H1 (cell line): ENCODE measurements at regions not wholly inside any gene's neighbourhood (a gene's known extent, or its start where the extent isn't known, plus 50 kb on each side); places are given as distances from the start of the nearest gene placed in this dataset.

Source experiments
- CTCF ChIA-PET: fragments of 300-600 bp; sonication (Branson Sonifier 250); formaldehyde crosslinking; loops from one replicate; lab custom pipeline; 2021; ENCODE audit not compliant: partially characterized antibody; lab: Charles Lee
- POLR2A ChIA-PET: fragments of 300-600 bp; sonication (Branson Sonifier 250); formaldehyde crosslinking; loops from one replicate; lab custom pipeline; 2021; ENCODE audit warnings: inconsistent platforms; ENCODE audit not compliant: partially characterized antibody; lab: Charles Lee
- DNase-seq, 2 experiments: peaks; one replicate each; pipeline versions ENCODE4 v3.0.0 to v3.0.0-alpha.2; 2010 to 2022; ENCODE audit warnings: low spot score in 2 of 2, low read depth in 1 of 2, mixed read lengths in 1 of 2
- FAIRE-seq: peaks from 2 replicates; lab custom pipeline; 2011; peaks lifted over from hg19 to GRCh38; lab: Jason Lieb, UNC
- H2AFZ ChIP-seq: 2 replicates; pipeline ENCODE4 v1.8.1; 2012; ENCODE audit warnings: low read length, inconsistent platforms
- H2AK5ac ChIP-seq: 2 replicates; pipeline ENCODE4 v1.6.1; 2013; ENCODE audit warnings: low read depth, low read length
- H2BK120ac ChIP-seq: replicated peaks from 2 replicates; pipeline ENCODE3; 2013; ENCODE audit warnings: low read depth, low read length, inconsistent platforms
- H2BK12ac ChIP-seq: 2 replicates; pipeline ENCODE4 v1.6.1; 2013; ENCODE audit warnings: low read depth, low read length
- H2BK15ac ChIP-seq: 2 replicates; pipeline ENCODE4 v1.6.1; 2013; ENCODE audit warnings: low read length
- H2BK20ac ChIP-seq: 2 replicates; pipeline ENCODE4 v1.6.1; 2013; ENCODE audit warnings: low read length
- H2BK5ac ChIP-seq: 2 replicates; pipeline ENCODE4 v1.6.1; 2013; ENCODE audit warnings: low read depth, low read length
- H3K14ac ChIP-seq: 2 replicates; pipeline ENCODE4 v1.6.1; 2013; ENCODE audit warnings: inconsistent platforms; ENCODE audit not compliant: insufficient read length
- H3K18ac ChIP-seq: 2 replicates; pipeline ENCODE4 v1.6.1; 2013; ENCODE audit warnings: low read length; ENCODE audit errors: extremely low read depth
- H3K23ac ChIP-seq: 2 replicates; pipeline ENCODE4 v1.6.1; 2013; ENCODE audit warnings: inconsistent platforms; ENCODE audit not compliant: insufficient read length
- H3K23me2 ChIP-seq: 2 replicates; pipeline ENCODE4 v1.6.1; 2013; ENCODE audit warnings: low read depth, low read length
- H3K27ac ChIP-seq: 2 replicates; pipeline ENCODE4 v1.6.1; 2011; ENCODE audit warnings: low read depth, low read length, inconsistent platforms
- H3K27me3 ChIP-seq, 4 experiments: replicated peaks in 1 of 4; 1 replicate in 1 of 4; 2 replicates in 3 of 4; pipeline versions ENCODE4 v1.6.1 to v1.8.1; 2011 to 2013; ENCODE audit warnings: low read length in 3 of 4, mild to moderate bottlenecking in 3 of 4, inconsistent platforms in 2 of 4, mixed read lengths in 2 of 4, moderate library complexity in 1 of 4; ENCODE audit not compliant: control insufficient read depth in 3 of 4, insufficient read depth in 3 of 4; ENCODE audit errors: extremely low read depth in 1 of 4
- H3K36me3 ChIP-seq, 4 experiments: 2 replicates each; pipeline versions ENCODE4 v1.6.1 to v1.8.1; 2011 to 2013; ENCODE audit warnings: mild to moderate bottlenecking in 4 of 4, low read length in 3 of 4, moderate library complexity in 2 of 4, control low read depth in 1 of 4, inconsistent platforms in 1 of 4; ENCODE audit not compliant: insufficient read depth in 4 of 4, control insufficient read depth in 2 of 4
- H3K4ac ChIP-seq: replicated peaks from 2 replicates; pipeline ENCODE3; 2013; ENCODE audit warnings: low read length, low read depth, mixed read lengths, inconsistent platforms; ENCODE audit not compliant: insufficient read length
- H3K4me1 ChIP-seq, 4 experiments: replicated peaks in 1 of 4; 1 replicate in 1 of 4; 2 replicates in 3 of 4; pipeline versions ENCODE4 v1.6.1 to v1.8.1; 2011 to 2013; ENCODE audit warnings: low read length in 3 of 4, inconsistent platforms in 2 of 4, mixed read lengths in 1 of 4; ENCODE audit not compliant: insufficient read depth in 4 of 4, control insufficient read depth in 3 of 4
- H3K4me2 ChIP-seq, 2 experiments: 2 replicates each; pipeline versions ENCODE4 v1.6.1 to v1.8.1; 2011 to 2013; ENCODE audit warnings: low read depth in 2 of 2, low read length in 2 of 2, control low read depth in 1 of 2, inconsistent platforms in 1 of 2, mild to moderate bottlenecking in 1 of 2; ENCODE audit not compliant: insufficient read depth in 1 of 2
- H3K4me3 ChIP-seq, 4 experiments: fragments of 200-600, 300-600 bp in 1 of 4; sonication (generic), shearing (Covaris generic), sonication (Bioruptor Twin) in 1 of 4; 2 replicates each; pipeline versions ENCODE4 v1.5.1 to v1.8.1; 2011 to 2016; ENCODE audit warnings: low read length in 4 of 4, low read depth in 3 of 4, control low read depth in 2 of 4, inconsistent platforms in 2 of 4, mild to moderate bottlenecking in 2 of 4, mixed read lengths in 1 of 4, moderate library complexity in 1 of 4; ENCODE audit not compliant: insufficient read depth in 2 of 4; ENCODE audit errors: extremely low read depth in 1 of 4
- H3K56ac ChIP-seq: replicated peaks from 2 replicates; pipeline ENCODE3; 2013; ENCODE audit warnings: low read depth, mild to moderate bottlenecking, mixed read lengths, low read length, inconsistent platforms; ENCODE audit not compliant: insufficient read length
- H3K79me1 ChIP-seq: 2 replicates; pipeline ENCODE4 v1.6.1; 2013; ENCODE audit warnings: low read depth, low read length, control low read depth
- H3K79me2 ChIP-seq, 2 experiments: 2 replicates each; pipeline versions ENCODE4 v1.6.1 to v1.8.1; 2012 to 2013; ENCODE audit warnings: low read length in 2 of 2, mild to moderate bottlenecking in 2 of 2, inconsistent platforms in 1 of 2; ENCODE audit not compliant: insufficient read depth in 2 of 2, control insufficient read depth in 1 of 2
- H3K9ac ChIP-seq, 4 experiments: replicated peaks in 1 of 4; 1 replicate in 1 of 4; 2 replicates in 3 of 4; pipeline versions ENCODE4 v1.6.1 to v1.8.1; 2011 to 2013; ENCODE audit warnings: low read depth in 3 of 4, low read length in 3 of 4, control low read depth in 2 of 4, mild to moderate bottlenecking in 2 of 4, moderate library complexity in 2 of 4, inconsistent platforms in 1 of 4; ENCODE audit errors: extremely low read depth in 1 of 4
- H3K9me3 ChIP-seq, 2 experiments: 2 replicates each; pipeline versions ENCODE4 v1.6.1 to v1.8.1; 2012 to 2013; ENCODE audit warnings: mild to moderate bottlenecking in 2 of 2, moderate library complexity in 2 of 2, control low read depth in 1 of 2, inconsistent platforms in 1 of 2, low read depth in 1 of 2, low read length in 1 of 2, mixed read lengths in 1 of 2; ENCODE audit not compliant: insufficient read depth in 2 of 2
- H4K20me1 ChIP-seq, 2 experiments: replicated peaks in 1 of 2; 2 replicates each; pipeline versions ENCODE3 to v1.8.1; 2011 to 2013; ENCODE audit warnings: inconsistent platforms in 2 of 2, low read length in 2 of 2, mild to moderate bottlenecking in 1 of 2; ENCODE audit not compliant: insufficient read depth in 2 of 2, control insufficient read depth in 1 of 2
- H4K5ac ChIP-seq: 2 replicates; pipeline ENCODE4 v1.6.1; 2013; ENCODE audit warnings: low read length, low read depth, mixed read lengths, inconsistent platforms; ENCODE audit not compliant: insufficient read length
- H4K8ac ChIP-seq: 2 replicates; pipeline ENCODE4 v1.8.0; 2013; ENCODE audit warnings: mild to moderate bottlenecking, moderate library complexity, low read length, inconsistent platforms; ENCODE audit not compliant: insufficient read depth; ENCODE audit errors: extremely low read depth
- H4K91ac ChIP-seq: replicated peaks from 2 replicates; pipeline ENCODE3; 2013; ENCODE audit warnings: low read length, mixed read lengths, inconsistent platforms; ENCODE audit not compliant: insufficient read length
- CEBPB ChIP-seq: IDR thresholded peaks from 2 replicates; pipeline ENCODE4 v1.6.1; 2012; ENCODE audit warnings: low read depth, low read length
- ZNF274 ChIP-seq: IDR thresholded peaks from 2 replicates; pipeline ENCODE4 v1.7.0; 2012; ENCODE audit warnings: low read length, borderline replicate concordance; ENCODE audit errors: extremely low read depth
- WGBS, 2 experiments: shearing (Covaris generic) in 1 of 2; methylation state at CpG; one replicate each; pipeline versions ENCODE4 v1.1.6 to v1.1.7; 2013 to 2015; ENCODE audit warnings: low lambda C conversion rate in 2 of 2, mixed read lengths in 2 of 2, inconsistent platforms in 1 of 2, low coverage in 1 of 2, missing lambda C conversion rate in 1 of 2; ENCODE audit not compliant: insufficient replicate concordance in 2 of 2, insufficient coverage in 1 of 2, insufficient read length in 1 of 2; ENCODE audit errors: extremely low coverage in 1 of 2, missing lambda C conversion rate in 1 of 2; 5-methylcytosine and 5-hydroxymethylcytosine counted together

DNA sequence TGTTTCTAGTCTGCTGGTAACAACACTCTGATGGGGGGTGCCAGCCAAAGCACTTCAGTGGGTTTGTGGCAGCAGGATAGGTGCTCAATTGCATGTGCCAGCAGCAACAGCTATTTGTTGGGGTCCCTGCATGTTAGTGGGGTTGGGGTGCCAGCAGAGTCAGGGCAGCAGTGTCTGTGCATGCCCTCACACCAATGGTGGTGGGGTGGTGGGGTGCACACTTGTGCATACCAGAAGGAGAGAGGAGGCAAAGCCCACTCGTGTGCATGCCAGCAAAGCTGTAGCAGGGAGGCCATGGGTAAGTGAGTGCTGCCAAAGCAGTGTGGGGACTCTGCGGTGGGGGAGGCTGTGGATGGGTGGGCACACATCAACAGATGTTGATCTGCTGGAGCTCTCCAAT is 232.2 kb downstream of the GABRG2 start:
- Histone ChIP-seq H4K5ac (no peak overlapping the region), H3K9me3 (no peaks in the 10 kb centered on the region), H3K4me1 (no peaks in the 10 kb centered on the region), H3K23me2 (no peaks in the 10 kb centered on the region), H4K91ac (no peak overlapping the region), H3K27ac (no peak overlapping the region), H2BK20ac (no peak overlapping the region), H3K23ac (no peak overlapping the region), H2BK5ac (0 out of 2 replicates have a peak overlapping the region, but pooled peaks have one; percentile 24), H3K4me2 (no peak overlapping the region), H3K56ac (no peak overlapping the region), H4K20me1 (no peaks in the 10 kb centered on the region), H2AFZ (no peak overlapping the region), H3K9ac (no peak overlapping the region), H2AK5ac (no peak overlapping the region), H3K18ac (no peak overlapping the region), H3K27me3 (no peaks in the 10 kb centered on the region), H3K4ac (no peak overlapping the region), H3K14ac (no peak overlapping the region), H2BK15ac (no peak overlapping the region), H3K79me2 (no peaks in the 10 kb centered on the region), H4K8ac (no peak overlapping the region), H2BK12ac (0 out of 2 replicates have a peak overlapping the region, but pooled peaks have one; percentile 39), H3K36me3 (peaks cover 0 to 2% (median 0%) of the 10 kb centered on the region in 4 experiments; a peak in 1 of 8 replicates), H2BK120ac (no peak overlapping the region), H3K79me1 (no peaks in the 10 kb centered on the region), H3K4me3 (no peak overlapping the region)
- POLR2A ChIA-PET = no interaction called here
- FAIRE-seq (no peak), DNase-seq (no peak)
- WGBS, 2 experiments = no CpG with 5 or more reads among the region's 2 CpGs
- CTCF ChIA-PET = no interaction called here
- TF ChIP-seq ZNF274 = no peak
- no peak for TF ChIP-seq CEBPB
